Natural killer cell (primary cell): ENCODE measurements at regions not wholly inside any gene's neighbourhood (a gene's known extent, or its start where the extent isn't known, plus 50 kb on each side); places are given as distances from the start of the nearest gene placed in this dataset.

Experiments
- ATAC-seq, 3 donors: fragments of 150-1000 bp in 2 of 3; fragments of 200-7000 bp in 1 of 3; cut with Tn5 transposase; 1 replicate in 1 of 3; 2 replicates in 2 of 3; pipeline ENCODE4 v1.10.0; 2021; ENCODE audit warnings: mild to moderate bottlenecking in 2 of 3, moderate library complexity in 2 of 3
- DNase-seq, 2 donors: peaks; one replicate each; pipeline versions ENCODE4 v3.0.0 to v3.0.0-alpha.2; 2013 to 2021; ENCODE audit warnings: mixed read lengths in 1 of 2
- H3K27ac ChIP-seq: one replicate; pipeline ENCODE4 v1.5.1; 2013; ENCODE audit warnings: mild to moderate bottlenecking, low read length
- H3K27me3 ChIP-seq: one replicate; pipeline ENCODE4 v1.6.1; 2013; ENCODE audit warnings: low read length; ENCODE audit not compliant: control insufficient read depth, insufficient read depth
- H3K36me3 ChIP-seq: one replicate; pipeline ENCODE4 v1.6.1; 2013; ENCODE audit warnings: low read length; ENCODE audit not compliant: control insufficient read depth, insufficient read depth
- H3K4me1 ChIP-seq: one replicate; pipeline ENCODE4 v1.6.1; 2013; ENCODE audit warnings: low read length; ENCODE audit not compliant: control insufficient read depth, insufficient read depth
- H3K4me3 ChIP-seq: one replicate; pipeline ENCODE4 v1.5.1; 2013; ENCODE audit warnings: low read length
- H3K9me3 ChIP-seq: one replicate; pipeline ENCODE4 v1.6.1; 2013; ENCODE audit warnings: low read length; ENCODE audit not compliant: control insufficient read depth, insufficient read depth
- H3K27ac Mint-ChIP-seq, 2 donors: one replicate each; pipeline ENCODE4 v1.8.0; 2022; ENCODE audit warnings: mild to moderate bottlenecking in 2 of 2, mixed read lengths in 2 of 2, moderate library complexity in 1 of 2
- H3K27me3 Mint-ChIP-seq, 2 donors: one replicate each; pipeline ENCODE4 v1.8.0; 2022; ENCODE audit warnings: low read depth in 2 of 2, mixed read lengths in 2 of 2
- H3K36me3 Mint-ChIP-seq: one replicate; pipeline ENCODE4 v1.8.0; 2022; ENCODE audit warnings: mixed read lengths
- H3K4me1 Mint-ChIP-seq, 2 donors: one replicate each; pipeline ENCODE4 v1.8.0; 2022; ENCODE audit warnings: mixed read lengths in 2 of 2
- H3K4me3 Mint-ChIP-seq: one replicate; pipeline ENCODE4 v1.8.0; 2022; ENCODE audit warnings: mild to moderate bottlenecking, moderate library complexity, mixed read lengths
- H3K9me3 Mint-ChIP-seq, 2 donors: one replicate each; pipeline ENCODE4 v1.8.0; 2022; ENCODE audit warnings: mixed read lengths in 2 of 2
- WGBS: methylation state at CpG from one replicate; pipeline ENCODE4 v1.1.7; 2013; ENCODE audit warnings: missing lambda C conversion rate; ENCODE audit not compliant: insufficient coverage; 5-methylcytosine and 5-hydroxymethylcytosine counted together
- intact Hi-C: fragments of 100-400 bp; cut with micrococcal nuclease; formaldehyde crosslinking; loops from one replicate; pipeline ENCODE4 v1.14.2; 2022
- TF ChIP-seq, protein P1 (sequence below): fragments of 200-600 bp; IDR thresholded peaks from one replicate; pipeline ENCODE4 v1.8.0; 2022; ENCODE audit warnings: antibody characterized with exemption

DNA sequence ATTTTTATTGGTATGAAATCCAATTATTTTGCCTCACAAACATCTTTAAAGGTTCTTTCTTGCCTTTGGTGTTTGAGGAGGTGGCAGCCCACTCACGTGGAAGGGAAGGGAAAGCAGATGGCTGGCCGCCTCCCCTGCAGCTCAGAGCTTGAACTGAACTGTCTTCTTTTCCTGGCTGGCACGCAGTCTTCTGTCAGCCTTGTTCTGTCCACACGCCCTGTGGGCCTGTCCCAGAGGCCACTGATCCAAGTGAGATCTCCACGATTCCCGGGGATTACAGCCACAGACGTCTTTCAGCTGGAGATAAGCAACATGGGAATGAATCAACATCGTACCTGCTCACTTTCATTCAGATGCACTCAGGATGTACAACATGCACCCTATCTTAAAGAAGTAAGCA is 73.3 kb downstream of the TMEM18 start:
- Histone ChIP-seq H3K27ac (no peak overlapping the region), H3K9me3 (no peaks in the 10 kb centered on the region), H3K36me3 (no peaks in the 10 kb centered on the region), H3K4me1 (no peaks in the 10 kb centered on the region), H3K4me3 (no peak overlapping the region), H3K27me3 (no peaks in the 10 kb centered on the region)
- Mint-ChIP-seq H3K27ac (no peak overlapping the region), H3K9me3 (no peaks in the 10 kb centered on the region), H3K4me3 (no peak overlapping the region), H3K4me1 (no peaks in the 10 kb centered on the region), H3K36me3 (no peaks in the 10 kb centered on the region), H3K27me3 (no peaks in the 10 kb centered on the region)
- ATAC-seq (no peak), DNase-seq (no peak)
- TF ChIP-seq, protein P1, sequence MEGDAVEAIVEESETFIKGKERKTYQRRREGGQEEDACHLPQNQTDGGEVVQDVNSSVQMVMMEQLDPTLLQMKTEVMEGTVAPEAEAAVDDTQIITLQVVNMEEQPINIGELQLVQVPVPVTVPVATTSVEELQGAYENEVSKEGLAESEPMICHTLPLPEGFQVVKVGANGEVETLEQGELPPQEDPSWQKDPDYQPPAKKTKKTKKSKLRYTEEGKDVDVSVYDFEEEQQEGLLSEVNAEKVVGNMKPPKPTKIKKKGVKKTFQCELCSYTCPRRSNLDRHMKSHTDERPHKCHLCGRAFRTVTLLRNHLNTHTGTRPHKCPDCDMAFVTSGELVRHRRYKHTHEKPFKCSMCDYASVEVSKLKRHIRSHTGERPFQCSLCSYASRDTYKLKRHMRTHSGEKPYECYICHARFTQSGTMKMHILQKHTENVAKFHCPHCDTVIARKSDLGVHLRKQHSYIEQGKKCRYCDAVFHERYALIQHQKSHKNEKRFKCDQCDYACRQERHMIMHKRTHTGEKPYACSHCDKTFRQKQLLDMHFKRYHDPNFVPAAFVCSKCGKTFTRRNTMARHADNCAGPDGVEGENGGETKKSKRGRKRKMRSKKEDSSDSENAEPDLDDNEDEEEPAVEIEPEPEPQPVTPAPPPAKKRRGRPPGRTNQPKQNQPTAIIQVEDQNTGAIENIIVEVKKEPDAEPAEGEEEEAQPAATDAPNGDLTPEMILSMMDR = no peak
- intact Hi-C loops = no loop called here
- 91% methylated on average over 8 of the region's 8 CpGs for whole genome bisulfite sequencing

DNA sequence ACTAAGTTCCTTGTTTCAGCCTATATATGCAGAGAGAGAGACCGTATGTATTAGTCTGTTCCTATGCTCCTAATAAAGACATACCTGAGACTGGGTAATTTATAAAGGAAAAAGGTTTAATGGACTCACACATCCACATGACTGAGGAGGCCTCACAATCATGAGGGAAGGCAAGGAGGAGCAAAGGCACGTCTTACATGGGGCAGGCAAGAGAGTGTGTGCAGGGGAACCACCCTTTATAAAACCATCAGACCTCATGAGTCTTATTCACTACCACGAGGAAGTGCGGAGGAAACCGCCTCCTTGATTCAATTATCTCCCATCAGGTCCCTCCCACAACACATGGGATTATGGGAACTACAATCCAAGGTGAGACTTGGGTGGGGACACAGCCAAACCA is 73.8 kb downstream of the TMEM18 start:
- Histone ChIP-seq H3K9me3 (no peaks in the 10 kb centered on the region), H3K4me1 (no peaks in the 10 kb centered on the region), H3K27me3 (no peaks in the 10 kb centered on the region), H3K4me3 (no peak overlapping the region), H3K36me3 (no peaks in the 10 kb centered on the region), H3K27ac (no peak overlapping the region)
- WGBS = 74% methylated on average over 4 of the region's 5 CpGs
- no peaks in the 10 kb centered on the region for H3K36me3 Mint-ChIP-seq
- TF ChIP-seq, protein P1 = no peak
- intact Hi-C loops = no loop called here
- no peak overlapping the region for H3K4me3 Mint-ChIP-seq
- ATAC-seq (no peak), DNase-seq (no peak)
- H3K4me1 Mint-ChIP-seq = no peaks in the 10 kb centered on the region
- no peak overlapping the region for H3K27ac Mint-ChIP-seq
- H3K27me3 Mint-ChIP-seq = peaks cover 0 to 1% of the 10 kb centered on the region in 2 donors
- no peaks in the 10 kb centered on the region for H3K9me3 Mint-ChIP-seq

DNA sequence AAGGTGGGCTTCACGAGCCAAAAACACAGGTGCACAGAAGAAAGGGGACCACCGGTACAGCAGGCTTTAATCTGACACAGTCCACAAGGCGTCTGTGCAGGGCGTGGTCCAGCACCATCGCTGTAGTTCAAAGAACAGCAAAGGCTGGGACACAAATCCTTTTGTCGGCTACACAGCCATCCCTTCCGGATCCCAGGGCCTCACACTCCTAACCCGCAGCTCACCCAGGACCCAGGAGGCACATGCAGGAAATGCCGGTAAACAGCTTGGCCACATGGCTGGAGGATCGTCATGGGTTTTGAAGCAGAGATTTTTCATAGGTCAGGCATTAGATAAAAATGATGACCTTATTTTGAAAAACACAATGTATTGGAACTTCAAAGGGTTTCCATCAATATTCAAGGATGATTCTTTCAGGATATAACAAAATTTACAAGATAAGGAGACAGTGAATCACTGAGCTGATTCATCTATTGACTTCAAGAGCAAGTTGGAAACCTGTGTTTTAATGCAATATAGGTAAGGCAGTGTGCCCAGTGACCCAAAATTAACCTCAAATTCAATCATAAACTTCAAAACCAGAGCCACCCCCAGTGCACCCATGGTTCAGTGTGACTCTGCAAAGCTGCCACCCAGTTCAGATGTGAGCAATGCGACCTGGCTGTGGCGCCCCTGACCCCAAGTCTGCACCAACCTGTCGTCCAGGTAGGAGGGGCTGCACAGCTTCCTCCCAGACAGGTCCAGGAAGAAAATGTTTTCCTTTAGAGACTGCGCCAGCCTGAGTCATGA is 74.4 kb downstream of the TMEM18 start:
- DNase-seq (no peak), ATAC-seq (no peak)
- 84% methylated on average over 13 of the region's 14 CpGs for WGBS

More for the DNA sequence above, 74.4 kb downstream of the TMEM18 start:
- no peaks in the 10 kb centered on the region for H3K9me3 Mint-ChIP-seq
- Histone ChIP-seq H3K9me3 (no peaks in the 10 kb centered on the region), H3K27me3 (no peaks in the 10 kb centered on the region), H3K4me1 (no peaks in the 10 kb centered on the region), H3K36me3 (no peaks in the 10 kb centered on the region), H3K4me3 (no peak overlapping the region), H3K27ac (no peak overlapping the region)
- no peak overlapping the region for H3K4me3 Mint-ChIP-seq
- no peak overlapping the region for H3K27ac Mint-ChIP-seq
- no peaks in the 10 kb centered on the region for H3K36me3 Mint-ChIP-seq
- TF ChIP-seq, protein P1 = no peak
- intact Hi-C loops = no loop called here
- H3K27me3 Mint-ChIP-seq = peaks cover 3 to 8% of the 10 kb centered on the region in 2 donors
- no peaks in the 10 kb centered on the region for H3K4me1 Mint-ChIP-seq
